NOMO-1 treated with DMSO at 0.1 percent for 48 hours (cell line): ENCODE measurements at regions not wholly inside any gene's neighbourhood (a gene's known extent, or its start where the extent isn't known, plus 50 kb on each side); places are given as distances from the start of the nearest gene placed in this dataset.
"Not testable (repeated sequence)": the region's sequence is repeated elsewhere in the genome, so short reads cannot be mapped to it uniquely, and the experiment has no call there.

Experiments used
- DNase-seq: peaks from one replicate; lab custom pipeline; 2025; ENCODE audit not compliant: unreplicated experiment; lab: John Stamatoyannopoulos, UW

GRCh38 chr1:57532299-57532698 lies 108.4 kb upstream of the DAB1 start:
- no peak for DNase-seq

GRCh38 chr1:57530911-57531260 lies 107.0 kb upstream of the DAB1 start:
- DNase-seq = not testable (repeated sequence)

- no peak for DNase-seq
Observed at GRCh38 chr1:57530206-57530910, 106.5 kb upstream of the DAB1 start.

- no peak for DNase-seq
Observed at GRCh38 chr1:57522575-57522974, 98.7 kb upstream of the DAB1 start.

GRCh38 chr1:57520743-57521515 lies 97.1 kb upstream of the DAB1 start:
- no peak for DNase-seq

- no peak for DNase-seq
Observed at GRCh38 chr1:57518496-57518895, 94.6 kb upstream of the DAB1 start.

- DNase-seq = no peak
Observed at GRCh38 chr1:57517587-57518374, 93.9 kb upstream of the DAB1 start.

- DNase-seq = no peak
Observed at GRCh38 chr1:57512386-57512785, 88.5 kb upstream of the DAB1 start.

- DNase-seq = no peak
Observed at GRCh38 chr1:57506941-57507340, 83.1 kb upstream of the DAB1 start.

GRCh38 chr1:57503337-57503736 lies 79.5 kb upstream of the DAB1 start:
- DNase-seq = no peak

- DNase-seq = no peak
Observed at GRCh38 chr1:57500136-57500830, 76.4 kb upstream of the DAB1 start.

GRCh38 chr1:57494530-57495079 lies 70.7 kb upstream of the DAB1 start:
- DNase-seq = no peak

GRCh38 chr1:57492586-57493226 lies 68.8 kb upstream of the DAB1 start:
- DNase-seq = no peak

- DNase-seq = no peak
Observed at GRCh38 chr1:57489358-57490036, 65.6 kb upstream of the DAB1 start.

GRCh38 chr1:57485643-57486042 lies 61.8 kb upstream of the DAB1 start:
- DNase-seq = no peak

- no peak for DNase-seq
Observed at GRCh38 chr1:57483954-57484353, 60.1 kb upstream of the DAB1 start.

GRCh38 chr1:57479471-57479870 lies 55.6 kb upstream of the DAB1 start:
- no peak for DNase-seq

GRCh38 chr1:57475366-57475765 lies 51.5 kb upstream of the DAB1 start:
- no peak for DNase-seq

GRCh38 chr1:57474137-57474750 lies 50.4 kb upstream of the DAB1 start:
- DNase-seq = no peak
